Liver (tissue), 8 donors: ENCODE measurements at regions not wholly inside any gene's neighbourhood (a gene's known extent, or its start where the extent isn't known, plus 50 kb on each side); places are given as distances from the start of the nearest gene placed in this dataset.

Experiments
- DNase-seq: peaks from one replicate; pipeline ENCODE4 v3.0.0-alpha.2; 2017; ENCODE audit warnings: low spot score
- H3K27ac ChIP-seq, 2 donors: one replicate each; pipeline ENCODE4 v1.7.0; 2013; ENCODE audit warnings: inconsistent platforms in 2 of 2, low read length in 2 of 2, control low read depth in 1 of 2, low read depth in 1 of 2, mild to moderate bottlenecking in 1 of 2
- H3K27me3 ChIP-seq, 4 donors: one replicate each; pipeline versions ENCODE4 v1.6.1 to v1.7.0; 2013; ENCODE audit warnings: low read length in 3 of 4, inconsistent platforms in 1 of 4, mild to moderate bottlenecking in 1 of 4, moderate library complexity in 1 of 4; ENCODE audit not compliant: control insufficient read depth in 4 of 4, insufficient read depth in 4 of 4
- H3K36me3 ChIP-seq, 4 donors: one replicate each; pipeline versions ENCODE4 v1.6.1 to v1.7.0; 2013; ENCODE audit warnings: low read length in 3 of 4, mild to moderate bottlenecking in 3 of 4, low read depth in 1 of 4, moderate library complexity in 1 of 4; ENCODE audit not compliant: control insufficient read depth in 4 of 4, insufficient read depth in 3 of 4
- H3K4me1 ChIP-seq, 4 donors: one replicate each; pipeline versions ENCODE4 v1.6.1 to v1.7.0; 2013; ENCODE audit warnings: low read length in 3 of 4, mild to moderate bottlenecking in 3 of 4, moderate library complexity in 1 of 4; ENCODE audit not compliant: control insufficient read depth in 4 of 4, insufficient read depth in 4 of 4
- H3K4me3 ChIP-seq, 3 donors: one replicate each; pipeline versions ENCODE4 v1.6.1 to v1.7.0; 2013; ENCODE audit warnings: low read length in 3 of 3, control low read depth in 1 of 3, low read depth in 1 of 3, mild to moderate bottlenecking in 1 of 3
- H3K9ac ChIP-seq, 2 donors: one replicate each; pipeline ENCODE4 v1.7.0; 2013; ENCODE audit warnings: low read length in 2 of 2, mild to moderate bottlenecking in 2 of 2, moderate library complexity in 2 of 2, control low read depth in 1 of 2, low read depth in 1 of 2
- H3K9me3 ChIP-seq, 4 donors: one replicate each; pipeline versions ENCODE4 v1.6.1 to v1.7.0; 2013; ENCODE audit warnings: low read length in 3 of 4; ENCODE audit not compliant: control insufficient read depth in 4 of 4
- CTCF ChIP-seq: fragments of 150-350 bp; IDR thresholded peaks from 2 replicates; pipeline ENCODE4 v1.5.1; 2017; ENCODE audit warnings: improper control_type of control experiment, low read depth, low read length; ENCODE audit not compliant: missing input control
- EGR1 ChIP-seq, 2 donors: IDR thresholded peaks; 2 replicates each; pipeline ENCODE4 v1.6.1; 2016 to 2018; ENCODE audit warnings: antibody characterized with exemption in 2 of 2, low read depth in 2 of 2
- FOXA1 ChIP-seq: IDR thresholded peaks from 2 replicates; pipeline ENCODE4 v1.6.1; 2016; ENCODE audit warnings: antibody characterized with exemption
- FOXA2 ChIP-seq: IDR thresholded peaks from 2 replicates; pipeline ENCODE4 v1.6.1; 2016; ENCODE audit warnings: antibody characterized with exemption
- GABPA ChIP-seq, 2 donors: IDR thresholded peaks in 1 of 2; conservative IDR thresholded peaks in 1 of 2; 2 replicates each; pipeline ENCODE4 v1.6.1; 2016; ENCODE audit warnings: antibody characterized with exemption in 2 of 2, mild to moderate bottlenecking in 1 of 2, moderate library complexity in 1 of 2
- HNF4A ChIP-seq, 2 donors: conservative IDR thresholded peaks; 2 replicates each; pipeline ENCODE4 v1.6.1; 2016; ENCODE audit warnings: antibody characterized with exemption in 2 of 2, mild to moderate bottlenecking in 2 of 2
- HNF4G ChIP-seq: IDR thresholded peaks from 2 replicates; pipeline ENCODE4 v1.6.1; 2016; ENCODE audit warnings: antibody characterized with exemption
- JUND ChIP-seq, 2 donors: IDR thresholded peaks; 2 replicates each; pipeline ENCODE4 v1.6.1; 2016; ENCODE audit warnings: antibody characterized with exemption in 2 of 2
- NR2F2 ChIP-seq: IDR thresholded peaks from 2 replicates; pipeline ENCODE4 v1.6.1; 2016; ENCODE audit warnings: antibody characterized with exemption
- RAD21 ChIP-seq, 2 donors: IDR thresholded peaks; 2 replicates each; pipeline ENCODE4 v1.6.1; 2016; ENCODE audit warnings: antibody characterized with exemption in 2 of 2, mild to moderate bottlenecking in 2 of 2
- REST ChIP-seq: IDR thresholded peaks from 2 replicates; pipeline ENCODE4 v1.6.1; 2016; ENCODE audit warnings: antibody characterized with exemption, mild to moderate bottlenecking
- RXRA ChIP-seq, 2 donors: IDR thresholded peaks; 2 replicates each; pipeline ENCODE4 v1.6.1; 2017 to 2018; ENCODE audit warnings: antibody characterized with exemption in 2 of 2, mild to moderate bottlenecking in 1 of 2
- SP1 ChIP-seq: IDR thresholded peaks from 2 replicates; pipeline ENCODE4 v1.6.1; 2018; ENCODE audit warnings: antibody characterized with exemption, mild to moderate bottlenecking
- TAF1 ChIP-seq: conservative IDR thresholded peaks from 2 replicates; pipeline ENCODE4 v1.6.1; 2016; ENCODE audit warnings: antibody characterized with exemption, mild to moderate bottlenecking
- YY1 ChIP-seq: IDR thresholded peaks from 2 replicates; pipeline ENCODE4 v1.6.1; 2016; ENCODE audit warnings: antibody characterized with exemption, mild to moderate bottlenecking
- WGBS: extraction: QIAGEN DNeasy Blood & Tissue Kit; methylation state at CpG from one replicate; pipeline ENCODE4 v1.1.7; 2013; 5-methylcytosine and 5-hydroxymethylcytosine counted together
- TF ChIP-seq, protein P1 (sequence below): IDR thresholded peaks from 2 replicates; pipeline ENCODE4 v1.6.1; 2016; ENCODE audit warnings: antibody characterized with exemption
- TF ChIP-seq, protein P2 (sequence below): IDR thresholded peaks from 2 replicates; pipeline ENCODE4 v1.6.1; 2016; ENCODE audit warnings: antibody characterized with exemption
- TF ChIP-seq, protein P3 (sequence below): IDR thresholded peaks from 2 replicates; pipeline ENCODE4 v1.6.1; 2016; ENCODE audit warnings: antibody characterized with exemption
- donor health status: healthy.
- donor health status: healthy.
- donor health status: healthy.
- donor health status: healthy.
- donor health status: healthy.

GRCh38 chr3:30370681-30371271, 235.6 kb upstream of the TGFBR2 start:
- Histone ChIP-seq H3K4me3 (no peak overlapping the region), H3K9ac (no peak overlapping the region), H3K4me1 (peaks cover 0 to 2% (median 0%) of the 10 kb centered on the region in 4 donors), H3K9me3 (no peaks in the 10 kb centered on the region), H3K27ac (no peak overlapping the region), H3K36me3 (no peaks in the 10 kb centered on the region), H3K27me3 (no peaks in the 10 kb centered on the region)
- TF ChIP-seq HNF4G (no peak), GABPA (IDR thresholded peaks at IDR 0.05 in 1 of 2, conservative IDR thresholded peaks at IDR 0.05 in 1 of 2) (no peak), FOXA2 (no peak), REST (no peak), EGR1 (IDR thresholded peaks at IDR 0.05; ENCODE audit: low read depth in 2 of 2) (no peak), RAD21 (IDR thresholded peaks at IDR 0.05) (peak in 1 of 2 donors; percentile 25), SP1 (peak; percentile 18)
- TF ChIP-seq, protein P1, sequence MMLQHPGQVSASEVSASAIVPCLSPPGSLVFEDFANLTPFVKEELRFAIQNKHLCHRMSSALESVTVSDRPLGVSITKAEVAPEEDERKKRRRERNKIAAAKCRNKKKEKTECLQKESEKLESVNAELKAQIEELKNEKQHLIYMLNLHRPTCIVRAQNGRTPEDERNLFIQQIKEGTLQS: no peak
- 38% methylated on average over 5 of the region's 5 CpGs for WGBS
- DNase-seq: no peak

- DNase-seq: no peak
- Histone ChIP-seq H3K9ac (no peak overlapping the region), H3K36me3 (no peaks in the 10 kb centered on the region), H3K27me3 (no peaks in the 10 kb centered on the region), H3K27ac (no peak overlapping the region), H3K4me1 (peaks cover 0 to 2% (median 0%) of the 10 kb centered on the region in 4 donors), H3K9me3 (no peaks in the 10 kb centered on the region), H3K4me3 (no peak overlapping the region)
- 54% methylated on average over 3 of the region's 3 CpGs for WGBS
- TF ChIP-seq GABPA (IDR thresholded peaks at IDR 0.05 in 1 of 2, conservative IDR thresholded peaks at IDR 0.05 in 1 of 2): no peak
- TF ChIP-seq FOXA2: no peak
- no peak for TF ChIP-seq FOXA1
- TF ChIP-seq REST: no peak
- TF ChIP-seq, protein P1: no peak
- no peak for TF ChIP-seq NR2F2
- no peak for TF ChIP-seq HNF4A (conservative IDR thresholded peaks at IDR 0.05)
- no peak for TF ChIP-seq TAF1
- TF ChIP-seq EGR1 (IDR thresholded peaks at IDR 0.05; ENCODE audit: low read depth in 2 of 2): no peak
- no peak for TF ChIP-seq RAD21 (IDR thresholded peaks at IDR 0.05)
- TF ChIP-seq YY1: no peak
- no peak for TF ChIP-seq HNF4G
- TF ChIP-seq JUND (IDR thresholded peaks at IDR 0.05): no peak
- TF ChIP-seq CTCF: no peak
- TF ChIP-seq RXRA (IDR thresholded peaks at IDR 0.05): no peak
- TF ChIP-seq, protein P2, sequence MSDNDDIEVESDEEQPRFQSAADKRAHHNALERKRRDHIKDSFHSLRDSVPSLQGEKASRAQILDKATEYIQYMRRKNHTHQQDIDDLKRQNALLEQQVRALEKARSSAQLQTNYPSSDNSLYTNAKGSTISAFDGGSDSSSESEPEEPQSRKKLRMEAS: no peak
- TF ChIP-seq, protein P3, sequence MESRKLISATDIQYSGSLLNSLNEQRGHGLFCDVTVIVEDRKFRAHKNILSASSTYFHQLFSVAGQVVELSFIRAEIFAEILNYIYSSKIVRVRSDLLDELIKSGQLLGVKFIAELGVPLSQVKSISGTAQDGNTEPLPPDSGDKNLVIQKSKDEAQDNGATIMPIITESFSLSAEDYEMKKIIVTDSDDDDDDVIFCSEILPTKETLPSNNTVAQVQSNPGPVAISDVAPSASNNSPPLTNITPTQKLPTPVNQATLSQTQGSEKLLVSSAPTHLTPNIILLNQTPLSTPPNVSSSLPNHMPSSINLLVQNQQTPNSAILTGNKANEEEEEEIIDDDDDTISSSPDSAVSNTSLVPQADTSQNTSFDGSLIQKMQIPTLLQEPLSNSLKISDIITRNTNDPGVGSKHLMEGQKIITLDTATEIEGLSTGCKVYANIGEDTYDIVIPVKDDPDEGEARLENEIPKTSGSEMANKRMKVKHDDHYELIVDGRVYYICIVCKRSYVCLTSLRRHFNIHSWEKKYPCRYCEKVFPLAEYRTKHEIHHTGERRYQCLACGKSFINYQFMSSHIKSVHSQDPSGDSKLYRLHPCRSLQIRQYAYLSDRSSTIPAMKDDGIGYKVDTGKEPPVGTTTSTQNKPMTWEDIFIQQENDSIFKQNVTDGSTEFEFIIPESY: no peak
Measured at GRCh38 chr3:30372837-30373236, 233.6 kb upstream of the TGFBR2 start.
